ENCODE measurements at regions not wholly inside any gene's neighbourhood (a gene's known extent, or its start where the extent isn't known, plus 50 kb on each side); places are given as distances from the start of the nearest gene placed in this dataset.

GRCh38 chr14:97625477-97625876 lies 828.3 kb downstream of the VRK1 start:
- DNase-seq = no peak

- DNase-seq = no peak
These were observed 828.9 kb downstream of the VRK1 start for GRCh38 chr14:97626088-97626487.

- DNase-seq = no peak
These were observed 833.1 kb downstream of the VRK1 start for GRCh38 chr14:97630249-97630648.

DNA sequence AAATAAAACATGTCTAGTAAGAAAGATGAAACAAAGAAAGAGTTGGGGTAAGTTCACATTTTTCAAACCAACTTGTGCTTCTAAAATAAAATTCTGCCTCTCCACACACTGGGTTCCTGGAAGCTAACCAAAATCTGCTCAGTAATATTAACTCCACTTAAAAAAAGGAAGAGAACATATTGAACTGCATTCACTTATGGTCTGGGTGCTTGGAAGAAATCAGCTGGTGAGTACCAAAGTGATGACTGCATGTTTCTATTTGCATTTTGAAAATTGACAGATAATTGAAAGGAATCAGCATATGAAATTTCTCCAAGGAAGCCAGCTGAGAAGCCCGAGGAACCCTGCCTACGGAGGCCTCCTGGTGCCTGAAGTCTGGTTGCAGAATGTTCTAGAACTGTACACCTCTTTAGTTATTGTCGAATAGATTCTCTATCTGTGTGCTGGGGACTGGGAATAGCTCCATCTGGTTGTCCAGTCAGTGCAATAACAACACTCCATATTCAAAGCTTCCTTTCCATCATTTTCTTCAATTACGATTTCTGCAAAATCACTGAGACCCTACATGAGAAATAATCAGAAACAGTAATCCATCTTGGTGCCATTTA lies 836.1 kb downstream of the VRK1 start:
- DNase-seq = no peak

GRCh38 chr14:97634751-97635150 lies 837.6 kb downstream of the VRK1 start:
- no peak for DNase-seq

- no peak for DNase-seq
These were observed 841.7 kb downstream of the VRK1 start for GRCh38 chr14:97638864-97639263.

DNA sequence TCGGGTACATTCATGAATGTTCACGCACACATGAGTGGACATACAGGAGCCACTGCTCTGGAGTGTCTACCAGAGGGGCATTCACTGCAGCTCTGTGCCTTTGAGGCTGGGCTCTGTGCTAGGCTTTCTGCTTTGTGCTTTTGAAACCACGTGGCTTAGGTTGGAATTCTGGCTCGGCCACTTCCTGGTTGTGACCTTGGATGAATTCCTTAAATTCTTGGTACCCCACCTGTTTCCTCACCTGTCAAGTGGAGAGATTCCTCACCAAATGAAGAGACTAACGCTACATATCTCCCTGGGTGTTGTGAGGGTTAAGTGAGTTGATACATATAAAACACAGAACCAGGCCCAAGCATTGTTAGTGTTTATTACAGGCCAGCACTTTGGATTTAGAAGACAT lies 842.8 kb downstream of the VRK1 start:
- DNase-seq = no peak

- no peak for DNase-seq
These were observed 844.6 kb downstream of the VRK1 start for GRCh38 chr14:97641827-97642226.

GRCh38 chr14:97642631-97643030 lies 845.4 kb downstream of the VRK1 start:
- DNase-seq = no peak

- no peak for DNase-seq
These were observed 847.2 kb downstream of the VRK1 start for GRCh38 chr14:97644365-97644764.

DNA sequence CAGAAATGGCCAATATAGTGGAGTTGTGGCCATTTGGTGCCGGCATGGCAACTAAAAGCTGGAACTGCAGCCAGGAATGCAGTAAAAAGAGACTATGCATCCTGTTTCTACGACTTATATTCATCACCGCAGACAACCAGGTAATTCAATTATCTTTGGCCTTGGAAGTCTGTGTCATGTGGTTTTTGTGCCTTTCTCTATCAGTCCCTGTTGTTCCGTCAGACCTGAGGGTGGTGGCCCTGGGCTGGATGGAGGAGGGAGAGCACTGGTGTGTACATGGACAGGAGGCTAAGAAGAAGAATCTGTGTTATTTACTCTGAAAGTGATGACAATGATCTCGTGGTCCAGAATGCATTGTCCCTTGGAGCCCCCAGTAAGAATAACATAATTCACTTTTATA lies 852.6 kb downstream of the VRK1 start:
- DNase-seq = no peak

DNA sequence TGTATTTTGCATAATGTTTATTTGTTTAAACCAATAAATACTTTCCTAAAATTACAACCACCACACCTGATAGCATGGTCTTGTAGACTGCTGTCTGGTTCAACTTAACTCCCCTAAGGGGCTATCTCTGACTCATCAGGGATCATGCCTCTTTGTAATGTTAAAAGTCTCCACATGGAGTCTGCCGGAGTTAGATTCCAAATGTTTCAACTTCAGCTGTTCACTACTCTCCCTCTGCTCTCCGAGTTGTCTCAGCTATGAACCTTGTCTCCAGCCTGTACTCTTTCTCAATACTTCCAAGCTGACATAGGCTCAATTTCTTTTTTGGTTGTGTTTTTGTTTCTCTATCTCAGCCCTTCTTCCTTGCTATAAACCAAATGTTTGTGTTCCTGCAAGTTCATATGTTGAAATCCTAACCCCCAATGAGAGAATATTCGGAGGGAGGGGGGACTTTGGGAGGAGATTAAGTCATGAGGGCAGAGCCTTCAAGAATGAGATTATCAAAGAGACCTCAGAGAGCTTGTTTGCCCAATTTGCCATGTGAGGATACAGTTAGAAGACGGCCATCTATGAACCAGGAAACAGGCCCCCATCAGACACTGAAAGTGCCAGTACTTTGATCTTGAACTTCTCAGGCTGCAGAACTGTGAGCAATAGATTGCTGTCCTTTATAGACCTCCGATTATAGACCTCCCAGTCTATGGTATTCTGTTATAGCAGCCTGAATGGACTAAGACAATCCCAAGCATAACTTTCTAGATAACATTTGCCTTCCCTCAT lies 858.2 kb downstream of the VRK1 start:
- DNase-seq = no peak

- no peak for DNase-seq
These were observed 860.4 kb downstream of the VRK1 start for GRCh38 chr14:97657609-97658008.

DNA sequence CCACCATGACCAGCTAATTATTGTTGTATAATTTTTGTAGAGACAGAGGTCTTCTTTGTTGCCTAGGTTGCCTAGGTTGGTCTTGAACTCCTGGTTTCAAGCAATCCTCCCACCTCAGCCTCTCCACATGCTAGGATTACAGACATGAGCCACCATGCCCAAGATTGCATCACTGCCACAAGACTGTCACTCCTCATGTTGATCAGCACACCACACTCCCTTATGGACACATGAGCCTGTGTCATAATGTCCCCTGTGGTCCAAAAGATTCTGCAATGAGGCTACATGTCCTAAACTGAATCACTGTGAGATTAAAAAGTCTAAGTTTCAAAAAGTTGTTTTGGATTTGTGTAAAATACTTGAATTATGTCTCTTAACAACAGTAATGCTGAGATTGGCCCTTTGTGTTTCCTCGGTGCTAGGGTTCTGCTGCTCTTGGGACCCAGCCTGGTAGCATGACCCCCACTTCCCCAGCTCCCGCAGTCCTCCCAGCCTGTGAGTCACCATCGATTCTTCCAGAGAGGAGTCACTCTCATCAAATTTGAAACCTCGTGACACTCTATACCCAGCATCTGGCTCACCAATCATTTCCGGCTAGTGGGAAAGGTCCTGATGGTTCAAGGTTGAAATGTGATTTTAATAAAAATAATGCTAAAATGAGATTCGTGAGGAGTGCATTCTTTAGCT lies 890.9 kb downstream of the VRK1 start:
- DNase-seq = no peak

DNA sequence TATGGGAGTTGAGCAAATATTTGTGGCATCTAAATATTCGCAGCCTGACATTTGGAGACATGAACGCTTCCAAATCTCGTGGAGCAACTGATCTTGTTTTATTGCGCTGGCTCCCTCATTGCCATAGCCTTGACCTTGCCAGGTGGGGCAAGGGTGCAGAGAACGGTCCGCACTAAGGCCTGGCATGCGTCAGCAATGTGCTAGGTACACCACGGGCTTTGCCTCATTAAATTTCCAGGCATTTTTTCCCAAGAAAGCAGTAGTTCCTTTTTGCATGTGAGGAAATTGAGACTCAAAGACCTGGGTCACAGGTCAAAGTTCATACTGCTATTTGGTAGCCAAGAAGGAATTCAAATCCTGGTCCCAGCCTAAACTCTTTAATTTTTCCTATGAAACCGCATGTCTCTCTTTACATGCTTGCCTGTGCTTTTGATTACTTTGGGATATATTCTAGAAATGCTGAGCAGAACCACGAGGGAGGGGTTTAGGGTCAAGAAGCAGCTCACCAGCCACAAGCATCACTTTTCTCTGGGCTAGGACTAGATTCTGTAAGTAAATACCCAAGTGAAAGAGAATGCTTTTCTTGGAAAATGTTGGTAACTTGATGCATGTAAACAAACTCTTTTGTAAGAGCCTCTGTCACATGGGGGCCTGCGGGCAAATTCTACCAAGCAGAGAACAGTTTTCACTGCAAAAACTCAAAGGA lies 891.6 kb downstream of the VRK1 start:
- DNase-seq = no peak

DNA sequence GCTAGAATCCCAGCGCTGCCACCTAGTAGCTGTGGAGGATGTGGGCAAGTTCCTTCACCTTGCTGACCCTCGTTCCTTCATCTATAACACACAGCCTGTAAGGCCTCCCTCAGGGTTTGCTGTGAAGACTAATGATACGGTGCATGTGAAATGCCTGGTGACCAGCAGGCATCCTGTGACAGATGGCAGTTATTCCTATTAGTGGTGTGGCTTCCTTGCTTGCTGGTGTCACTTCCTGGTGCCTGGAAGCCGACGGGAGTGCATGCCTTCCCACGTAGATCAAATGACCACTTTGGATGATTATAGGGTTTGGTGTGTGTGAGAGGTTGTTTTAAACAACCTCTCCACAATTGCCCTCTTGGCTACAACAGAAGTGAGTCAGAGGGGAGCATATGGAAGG lies 894.9 kb downstream of the VRK1 start:
- DNase-seq = no peak

GRCh38 chr14:97695456-97695981 lies 898.3 kb downstream of the VRK1 start:
- no peak for DNase-seq

DNA sequence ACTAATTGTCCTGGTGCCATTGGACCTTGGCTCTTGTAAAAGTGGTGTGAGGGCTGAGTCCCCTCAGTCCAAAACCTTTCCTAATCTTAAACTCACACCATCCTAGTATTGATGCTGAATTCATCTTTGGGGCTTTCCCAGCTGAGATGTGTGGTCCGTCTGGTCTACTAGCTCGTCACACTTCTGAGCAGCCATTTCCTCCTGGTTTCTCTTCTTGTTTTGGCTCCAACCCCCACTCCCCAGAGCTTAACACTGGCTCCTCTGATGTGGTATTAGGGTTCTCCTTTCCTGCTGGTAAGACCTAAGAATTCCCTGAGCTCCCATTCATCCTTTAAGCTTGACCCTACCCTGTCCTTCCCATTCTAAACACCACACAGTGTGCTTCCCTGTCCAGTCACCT lies 900.6 kb downstream of the VRK1 start:
- no peak for DNase-seq

- DNase-seq = no peak
These were observed 901.8 kb downstream of the VRK1 start for GRCh38 chr14:97699026-97699425.

- no peak for DNase-seq
These were observed 906.0 kb downstream of the VRK1 start for GRCh38 chr14:97703006-97703760.

DNA sequence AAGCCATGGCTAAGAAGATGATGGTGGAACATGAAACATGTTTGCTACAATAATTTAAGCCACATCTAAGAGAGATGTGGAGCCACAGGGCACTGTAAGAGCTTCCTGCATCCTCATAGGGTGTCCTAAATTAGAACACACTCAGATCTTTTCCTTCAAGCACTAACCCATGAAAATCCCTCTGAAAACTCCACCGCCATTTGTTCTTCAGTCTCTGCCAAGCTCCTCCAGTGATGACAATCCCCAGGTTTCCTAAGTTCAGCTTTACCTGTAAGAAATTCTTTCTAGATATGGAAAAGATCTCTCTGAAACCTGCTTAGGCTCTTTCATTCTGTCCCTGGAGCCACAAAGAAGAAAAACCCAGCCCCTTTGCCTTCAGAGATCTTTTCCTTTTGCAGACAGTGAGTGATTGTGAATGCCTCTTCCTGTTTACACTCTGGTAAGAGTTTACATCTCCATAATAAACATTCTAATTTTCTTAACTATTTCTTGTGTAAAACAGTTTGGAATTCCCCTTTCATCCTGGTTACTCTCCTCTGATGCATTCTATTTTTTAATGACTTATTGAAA lies 907.2 kb downstream of the VRK1 start:
- DNase-seq = no peak

GRCh38 chr14:97705107-97705506 lies 907.9 kb downstream of the VRK1 start:
- no peak for DNase-seq
